ENCODE measurements at regions not wholly inside any gene's neighbourhood (a gene's known extent, or its start where the extent isn't known, plus 50 kb on each side); places are given as distances from the start of the nearest gene placed in this dataset.

- ATAC-seq (no peak), DNase-seq (ENCODE audit: extremely low read depth in 1 of 4, low spot score in 3 of 4) (no peak), FAIRE-seq (no peak)
- Histone ChIP-seq H4K20me1 (replicated peaks; ENCODE audit: control insufficient read depth, insufficient read depth, low read length) (no peaks in the 10 kb centered on the region), H3K27ac (ENCODE audit: extremely low read depth, low read depth, low read length) (no peak overlapping the region), H3K4me3 (no peak overlapping the region), H3K4me2 (ENCODE audit: insufficient read depth, low read length) (no peak overlapping the region), H3K27me3 (ENCODE audit: control insufficient read depth in 2 of 2, insufficient read depth in 2 of 2, low read length in 2 of 2) (no peaks in the 10 kb centered on the region), H3K36me3 (ENCODE audit: control insufficient read depth, insufficient read depth, low read length) (no peaks in the 10 kb centered on the region), H3K79me2 (ENCODE audit: control insufficient read depth, insufficient read depth, low read length) (no peaks in the 10 kb centered on the region), H2AFZ (ENCODE audit: low read depth, low read length) (no peak overlapping the region), H3K9me1 (ENCODE audit: control insufficient read depth, insufficient read depth, low read length) (no peaks in the 10 kb centered on the region), H3K9ac (ENCODE audit: insufficient read depth in 1 of 2, low read depth in 2 of 2, low read length in 2 of 2) (no peak overlapping the region), H3K9me3 (replicated peaks; ENCODE audit: control insufficient read depth, insufficient read depth, low read depth, low read length) (no peaks in the 10 kb centered on the region), H3K4me1 (replicated peaks in 1 of 2; ENCODE audit: control insufficient read depth in 2 of 2, insufficient read depth in 2 of 2, low read length in 2 of 2) (no peaks in the 10 kb centered on the region)
- ChIA-PET POLR2A (no interaction called here), CTCF (ENCODE audit: low intra/inter-chr PET ratio) (no interaction called here)
- in situ Hi-C loops (cut with MboI) (no loop called here), intact Hi-C loops (cut with micrococcal nuclease) (no loop called here)
- WGBS (ENCODE audit: insufficient coverage, low coverage, missing lambda C conversion rate) = 2% methylated on average over 6 of the region's 6 CpGs
- TF ChIP-seq ERF (CRISPR knock-in tag; IDR thresholded peaks at IDR 0.05) (no peak), NCOA1 (IDR thresholded peaks at IDR 0.05; ENCODE audit: low read depth) (no peak), KDM1A (IDR thresholded peaks at IDR 0.05) (no peak), MTA2 (IDR thresholded peaks at IDR 0.05; ENCODE audit: low read depth) (no peak), CHD4 (IDR thresholded peaks at IDR 0.05; ENCODE audit: insufficient read depth, insufficient replicate concordance, low read depth, low read length, poor library complexity, severe bottlenecking) (no peak), ZNF347 (CRISPR knock-in tag; IDR thresholded peaks at IDR 0.05; ENCODE audit: low read depth) (no peak), ATF2 (CRISPR knock-in tag; IDR thresholded peaks at IDR 0.05) (no peak), PHB2 (IDR thresholded peaks at IDR 0.05; ENCODE audit: low read depth) (no peak), SP2 (IDR thresholded peaks at IDR 0.05; ENCODE audit: extremely low read depth, low read depth, low read length, poor library complexity, severe bottlenecking) (no peak), ELK1 (CRISPR knock-in tag; IDR thresholded peaks at IDR 0.05) (no peak), TEAD2 (tag; IDR thresholded peaks at IDR 0.05) (no peak), IFI16 (CRISPR knock-in tag; IDR thresholded peaks at IDR 0.05) (no peak), CREBBP (IDR thresholded peaks at IDR 0.05; ENCODE audit: low read depth, low read length) (no peak), CEBPB (tag; IDR thresholded peaks at IDR 0.05) (no peak), NONO (IDR thresholded peaks at IDR 0.05; ENCODE audit: low read depth in 2 of 2, low read length in 1 of 2) (no peak), TGIF2 (CRISPR knock-in tag; IDR thresholded peaks at IDR 0.05) (no peak), SETDB1 (IDR thresholded peaks at IDR 0.05; ENCODE audit: low read length) (no peak), XRCC5 (IDR thresholded peaks at IDR 0.05; ENCODE audit: low read depth, low read length) (no peak)
- TF ChIP-seq, protein P1, sequence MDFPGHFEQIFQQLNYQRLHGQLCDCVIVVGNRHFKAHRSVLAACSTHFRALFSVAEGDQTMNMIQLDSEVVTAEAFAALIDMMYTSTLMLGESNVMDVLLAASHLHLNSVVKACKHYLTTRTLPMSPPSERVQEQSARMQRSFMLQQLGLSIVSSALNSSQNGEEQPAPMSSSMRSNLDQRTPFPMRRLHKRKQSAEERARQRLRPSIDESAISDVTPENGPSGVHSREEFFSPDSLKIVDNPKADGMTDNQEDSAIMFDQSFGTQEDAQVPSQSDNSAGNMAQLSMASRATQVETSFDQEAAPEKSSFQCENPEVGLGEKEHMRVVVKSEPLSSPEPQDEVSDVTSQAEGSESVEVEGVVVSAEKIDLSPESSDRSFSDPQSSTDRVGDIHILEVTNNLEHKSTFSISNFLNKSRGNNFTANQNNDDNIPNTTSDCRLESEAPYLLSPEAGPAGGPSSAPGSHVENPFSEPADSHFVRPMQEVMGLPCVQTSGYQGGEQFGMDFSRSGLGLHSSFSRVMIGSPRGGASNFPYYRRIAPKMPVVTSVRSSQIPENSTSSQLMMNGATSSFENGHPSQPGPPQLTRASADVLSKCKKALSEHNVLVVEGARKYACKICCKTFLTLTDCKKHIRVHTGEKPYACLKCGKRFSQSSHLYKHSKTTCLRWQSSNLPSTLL (IDR thresholded peaks at IDR 0.05) = no peak
- BruUV-seq (replicated peaks) = no TSS peak
These were observed 431.2 kb downstream of the GPM6A start for GRCh38 chr4:175380841-175381240.

All from K562 (cell line).